Activated naive CD4-positive, alpha-beta T cell treated with anti-CD3 and anti-CD28 coated beads for 36 hours (primary cell): ENCODE measurements at regions not wholly inside any gene's neighbourhood (a gene's known extent, or its start where the extent isn't known, plus 50 kb on each side); places are given as distances from the start of the nearest gene placed in this dataset.

Experiments
- CTCF ChIA-PET: fragments of 350-600 bp; sonication (Branson Sonifier 250); formaldehyde crosslinking; loops from one replicate; lab custom pipeline; 2021; ENCODE audit warnings: antibody characterized with exemption; lab: Charles Lee
- DNase-seq: peaks from one replicate; pipeline ENCODE4 v3.0.0-alpha.2; 2020
- H3K27ac Mint-ChIP-seq: one replicate; pipeline ENCODE4 v1.8.0; 2021; ENCODE audit warnings: mild to moderate bottlenecking, mixed read lengths
- H3K27me3 Mint-ChIP-seq: one replicate; pipeline ENCODE4 v1.8.0; 2021; ENCODE audit warnings: low read depth, mixed read lengths
- H3K36me3 Mint-ChIP-seq: one replicate; pipeline ENCODE4 v1.8.0; 2021; ENCODE audit warnings: low read depth, mixed read lengths
- H3K4me1 Mint-ChIP-seq: one replicate; pipeline ENCODE4 v1.8.0; 2021; ENCODE audit warnings: low read depth, mixed read lengths
- H3K4me3 Mint-ChIP-seq: one replicate; pipeline ENCODE4 v1.8.0; 2021; ENCODE audit warnings: mild to moderate bottlenecking, moderate library complexity, mixed read lengths
- H3K9me3 Mint-ChIP-seq: one replicate; pipeline ENCODE4 v1.8.0; 2021; ENCODE audit warnings: mixed read lengths
- intact Hi-C: fragments of 100-400 bp; cut with micrococcal nuclease; formaldehyde crosslinking; loops from one replicate; pipeline ENCODE4 v1.15.1; 2023

DNA sequence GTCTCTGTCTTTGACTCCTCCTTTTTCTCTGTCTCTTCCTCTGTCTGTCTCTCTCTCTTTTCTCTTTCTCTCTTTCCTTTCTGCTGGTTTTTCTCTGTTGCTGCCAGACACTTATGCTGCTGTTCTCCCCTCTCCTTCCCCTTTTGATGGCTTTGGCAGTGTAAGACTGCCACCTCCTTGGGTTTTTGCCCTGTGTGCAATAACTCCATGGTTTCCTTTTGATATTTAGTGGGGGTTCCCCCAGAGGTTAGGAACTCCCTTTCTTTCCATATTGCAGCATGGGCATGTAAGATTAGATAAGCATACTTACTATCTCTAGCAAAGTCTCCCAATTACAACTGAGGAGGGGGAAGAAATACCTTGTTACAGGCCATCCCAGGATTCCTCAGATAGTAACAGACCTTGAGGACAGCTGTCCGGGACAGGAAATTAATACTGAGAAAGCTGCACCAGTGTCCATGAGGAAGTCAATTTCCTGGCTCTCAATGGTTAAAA lies 333.8 kb upstream of the RBMY1B start:
- no peaks in the 10 kb centered on the region for H3K27me3 Mint-ChIP-seq
- CTCF ChIA-PET: no interaction called here
- H3K4me1 Mint-ChIP-seq: peaks cover 46% of the 10 kb centered on the region
- no peaks in the 10 kb centered on the region for H3K9me3 Mint-ChIP-seq
- peaks cover 2% of the 10 kb centered on the region for H3K36me3 Mint-ChIP-seq
- H3K4me3 Mint-ChIP-seq: no peak overlapping the region
- DNase-seq: peak; percentile 7
- H3K27ac Mint-ChIP-seq: peak overlapping the region; percentile 47
- intact Hi-C loops: no loop called here

DNA sequence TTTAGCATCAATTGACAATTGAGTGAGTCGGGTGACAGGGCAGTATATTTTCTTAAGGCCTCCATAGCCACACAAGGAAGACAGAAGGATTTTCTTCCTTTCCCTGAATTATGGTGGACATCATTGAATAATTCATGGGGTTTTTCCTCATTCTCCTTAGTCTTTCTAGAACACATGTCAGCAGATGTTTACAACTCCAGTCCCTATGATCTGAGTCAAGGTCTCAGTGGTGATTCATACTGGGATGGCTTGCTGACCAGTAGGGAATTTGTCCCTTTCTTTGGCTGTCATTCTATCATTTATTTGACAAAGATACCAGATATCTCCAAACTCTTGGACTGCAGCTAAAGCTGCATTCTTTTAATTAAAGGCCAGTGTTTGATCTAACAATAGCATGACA lies 332.9 kb upstream of the RBMY1B start:
- CTCF ChIA-PET: interaction anchor here (0.5 kb wide), 1 partner anchor 277 kb away, joined by 3 read pairs; no protein-coding TSS in a partner anchor
- no peaks in the 10 kb centered on the region for H3K36me3 Mint-ChIP-seq
- peaks cover 46% of the 10 kb centered on the region for H3K4me1 Mint-ChIP-seq
- no peak overlapping the region for H3K4me3 Mint-ChIP-seq
- no peaks in the 10 kb centered on the region for H3K9me3 Mint-ChIP-seq
- H3K27ac Mint-ChIP-seq: no peak overlapping the region
- no peaks in the 10 kb centered on the region for H3K27me3 Mint-ChIP-seq
- intact Hi-C loops: no loop called here
- DNase-seq: no peak

GRCh38 chrY:21180921-21181320 lies 330.2 kb upstream of the RBMY1B start:
- Mint-ChIP-seq H3K27ac (no peak overlapping the region), H3K36me3 (no peaks in the 10 kb centered on the region), H3K4me3 (peak overlapping the region; percentile 18), H3K27me3 (no peaks in the 10 kb centered on the region), H3K9me3 (no peaks in the 10 kb centered on the region), H3K4me1 (peaks cover 55% of the 10 kb centered on the region)
- DNase-seq: peak; percentile 75
- CTCF ChIA-PET: interaction anchor here (0.8 to 1.3 kb wide), 2 partner anchors 31 to 73 kb away, joined by 3 to 4 read pairs; no protein-coding TSS in a partner anchor
- intact Hi-C loops: loop anchor here (2.0 to 10.0 kb wide), 7 partner anchors 44 to 604 kb away; partner anchors contain the start of gene EIF1AY

DNA sequence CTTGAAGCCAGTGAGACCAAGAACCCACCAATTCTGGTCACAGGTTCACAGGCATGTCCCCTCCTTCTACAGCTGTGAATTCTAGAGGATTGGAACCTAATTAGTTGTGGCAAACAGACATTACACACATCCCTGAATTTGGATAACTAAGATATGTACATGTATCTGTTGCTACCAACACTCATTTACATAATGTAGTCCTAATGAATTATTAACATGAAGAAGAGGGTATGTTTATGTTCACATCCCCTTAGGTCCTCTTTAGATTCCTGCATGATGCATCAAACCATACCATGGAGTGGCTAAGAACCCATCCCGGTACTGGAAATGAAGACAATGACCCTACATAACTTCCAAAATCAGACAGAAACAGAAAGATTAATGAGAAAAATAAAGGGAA lies 326.9 kb upstream of the RBMY1B start:
- Mint-ChIP-seq H3K4me1 (peaks cover 42% of the 10 kb centered on the region), H3K36me3 (no peaks in the 10 kb centered on the region), H3K9me3 (no peaks in the 10 kb centered on the region), H3K4me3 (no peak overlapping the region), H3K27ac (no peak overlapping the region), H3K27me3 (no peaks in the 10 kb centered on the region)
- CTCF ChIA-PET: no interaction called here
- DNase-seq: no peak
- intact Hi-C loops: loop anchor here (2.0 to 10.0 kb wide), 5 partner anchors 57 to 607 kb away; partner anchors contain the start of gene EIF1AY

DNA sequence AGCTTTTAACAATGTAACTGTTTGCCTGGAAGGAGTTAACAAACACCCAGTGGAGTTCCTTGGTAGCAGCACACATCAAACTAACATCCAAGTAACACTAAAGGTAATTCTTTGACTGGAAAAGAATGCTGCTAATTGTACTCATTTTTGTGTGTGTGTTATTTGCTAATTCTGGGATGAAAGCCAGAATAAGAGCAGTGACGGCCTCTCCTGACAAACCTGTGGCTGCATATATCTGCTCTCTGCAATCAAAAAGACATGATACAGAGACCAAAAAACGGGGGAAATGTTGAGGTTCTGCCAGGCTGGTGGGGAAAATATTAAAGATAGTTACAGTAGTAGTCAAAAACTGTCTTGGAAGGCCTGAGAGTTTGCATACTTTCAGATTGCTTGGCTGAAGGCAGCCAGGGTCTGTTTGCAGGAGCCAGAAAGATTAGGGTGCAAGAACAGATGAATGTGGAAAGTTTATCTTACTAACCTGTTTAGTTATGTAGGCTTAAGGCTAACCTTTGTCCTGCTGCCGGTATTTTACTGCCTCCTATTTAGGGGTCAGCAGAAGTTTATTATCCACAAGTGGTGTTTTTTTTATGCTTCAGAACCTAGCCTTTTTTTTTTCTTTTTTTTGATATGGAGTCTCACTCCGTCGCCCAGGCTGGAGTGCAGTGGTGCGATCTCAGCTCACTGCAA lies 325.6 kb upstream of the RBMY1B start:
- H3K4me1 Mint-ChIP-seq: peaks cover 34% of the 10 kb centered on the region
- H3K4me3 Mint-ChIP-seq: no peak overlapping the region
- H3K27me3 Mint-ChIP-seq: no peaks in the 10 kb centered on the region
- intact Hi-C loops: loop anchor here (2.0 to 10.0 kb wide), 4 partner anchors 55 to 471 kb away; no protein-coding TSS in a partner anchor
- no peaks in the 10 kb centered on the region for H3K9me3 Mint-ChIP-seq
- H3K36me3 Mint-ChIP-seq: no peaks in the 10 kb centered on the region
- no peak for DNase-seq
- CTCF ChIA-PET: no interaction called here
- H3K27ac Mint-ChIP-seq: no peak overlapping the region

GRCh38 chrY:21192694-21193093 lies 318.4 kb upstream of the RBMY1B start:
- DNase-seq: no peak
- Mint-ChIP-seq H3K27me3 (no peaks in the 10 kb centered on the region), H3K36me3 (peaks cover 8% of the 10 kb centered on the region), H3K4me1 (peaks cover 21% of the 10 kb centered on the region), H3K27ac (no peak overlapping the region), H3K4me3 (no peak overlapping the region), H3K9me3 (no peaks in the 10 kb centered on the region)
- intact Hi-C loops: loop anchor here (2.0 kb wide), 1 partner anchor 64 kb away; no protein-coding TSS in a partner anchor
- CTCF ChIA-PET: interaction anchor here (1.3 kb wide), 1 partner anchor 9 kb away, joined by 3 read pairs; no protein-coding TSS in a partner anchor

- Mint-ChIP-seq H3K4me3 (no peak overlapping the region), H3K4me1 (peaks cover 10% of the 10 kb centered on the region), H3K27me3 (no peaks in the 10 kb centered on the region), H3K36me3 (peaks cover 8% of the 10 kb centered on the region), H3K9me3 (no peaks in the 10 kb centered on the region), H3K27ac (no peak overlapping the region)
- no peak for DNase-seq
- intact Hi-C loops: no loop called here
- CTCF ChIA-PET: no interaction called here
Measured at GRCh38 chrY:21200246-21200645, 310.9 kb upstream of the RBMY1B start.

DNA sequence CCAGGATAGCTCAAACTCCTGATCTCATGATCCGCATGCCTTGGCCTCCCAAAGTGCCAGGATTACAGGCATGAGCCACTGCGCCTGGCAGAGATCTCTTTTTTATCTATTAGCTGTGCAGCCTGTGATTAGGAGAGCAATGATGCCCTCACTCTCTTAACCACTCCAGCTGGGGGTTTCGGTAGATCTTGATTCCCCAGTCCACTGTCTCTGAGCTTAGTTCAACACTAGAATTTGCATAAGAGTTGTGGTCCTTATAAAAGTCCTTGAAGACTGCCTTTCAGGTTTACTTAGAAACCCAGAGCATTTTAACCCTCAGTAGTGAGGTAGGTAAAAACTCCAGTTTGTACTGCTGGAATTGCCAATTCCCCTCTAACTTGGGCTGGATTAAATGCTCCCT lies 283.3 kb upstream of the RBMY1B start:
- no peak for DNase-seq
- H3K27me3 Mint-ChIP-seq: no peaks in the 10 kb centered on the region
- intact Hi-C loops: no loop called here
- H3K36me3 Mint-ChIP-seq: no peaks in the 10 kb centered on the region
- H3K4me1 Mint-ChIP-seq: peaks cover 5% of the 10 kb centered on the region
- no peak overlapping the region for H3K4me3 Mint-ChIP-seq
- CTCF ChIA-PET: no interaction called here
- H3K27ac Mint-ChIP-seq: no peak overlapping the region
- H3K9me3 Mint-ChIP-seq: peaks cover 2% of the 10 kb centered on the region

DNA sequence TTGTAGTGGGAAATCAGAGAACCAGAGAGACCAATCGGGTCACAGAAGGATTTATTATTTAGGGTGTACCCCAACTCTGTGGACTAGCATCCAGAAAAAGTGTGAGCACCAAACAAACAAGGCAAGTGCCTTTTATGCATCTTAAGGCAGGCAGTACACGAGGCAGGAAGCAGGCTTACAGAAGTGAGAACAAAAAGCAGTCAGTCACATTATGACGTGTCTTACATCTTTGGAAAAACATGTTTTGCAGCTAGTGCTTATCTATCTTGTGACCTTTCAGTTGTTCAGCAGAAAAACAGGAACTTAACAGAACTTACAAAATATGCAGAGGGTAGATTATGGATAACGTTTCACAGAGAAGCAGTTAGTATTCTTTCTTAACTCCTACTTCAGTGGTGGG lies 270.9 kb upstream of the RBMY1B start:
- peak; percentile 54 for DNase-seq
- intact Hi-C loops: loop anchor here (1.0 to 10.0 kb wide), 8 partner anchors 9 to 1498 kb away; partner anchors contain the start of gene KDM5D
- Mint-ChIP-seq H3K9me3 (peaks cover 6% of the 10 kb centered on the region), H3K4me1 (peaks cover 55% of the 10 kb centered on the region), H3K4me3 (peak overlapping the region; percentile 27), H3K36me3 (peaks cover 7% of the 10 kb centered on the region), H3K27me3 (no peaks in the 10 kb centered on the region), H3K27ac (peak overlapping the region; percentile 94)
- CTCF ChIA-PET: no interaction called here

GRCh38 chrY:21240662-21241310 lies 270.4 kb upstream of the RBMY1B start:
- Mint-ChIP-seq H3K27ac (peak overlapping the region; percentile 94), H3K4me3 (peak overlapping the region; percentile 27), H3K27me3 (no peaks in the 10 kb centered on the region), H3K36me3 (peaks cover 7% of the 10 kb centered on the region), H3K9me3 (peaks cover 6% of the 10 kb centered on the region), H3K4me1 (peaks cover 57% of the 10 kb centered on the region)
- DNase-seq: no peak
- intact Hi-C loops: loop anchor here (1.0 to 10.0 kb wide), 8 partner anchors 9 to 1498 kb away; partner anchors contain the start of gene KDM5D
- CTCF ChIA-PET: interaction anchor here (1.7 kb wide), 1 partner anchor 272 kb away, joined by 3 read pairs; no protein-coding TSS in a partner anchor

DNA sequence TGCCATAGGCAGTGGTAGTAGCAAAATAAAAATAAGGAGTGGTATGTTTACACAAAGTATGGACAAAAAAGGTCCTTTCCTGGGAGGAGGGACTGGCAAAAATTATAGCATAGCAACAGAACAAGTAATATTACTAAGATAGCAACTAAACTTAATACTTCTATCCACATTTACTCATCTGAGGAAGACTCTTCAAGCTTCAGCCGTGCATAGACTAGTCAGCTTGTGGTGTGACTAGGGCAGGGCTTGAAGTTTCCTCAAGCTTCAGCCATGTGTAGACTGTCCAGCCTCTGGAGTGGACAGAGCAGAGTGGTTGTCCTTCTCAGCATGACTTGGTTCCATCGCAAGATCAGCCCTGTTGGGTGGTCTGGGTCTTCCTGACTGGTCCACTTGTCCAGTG lies 268.3 kb upstream of the RBMY1B start:
- intact Hi-C loops: loop anchor here (2.0 to 10.0 kb wide), 6 partner anchors 14 to 1500 kb away; partner anchors contain the start of gene KDM5D
- CTCF ChIA-PET: no interaction called here
- H3K4me3 Mint-ChIP-seq: no peak overlapping the region
- H3K9me3 Mint-ChIP-seq: peaks cover 5% of the 10 kb centered on the region
- peaks cover 63% of the 10 kb centered on the region for H3K4me1 Mint-ChIP-seq
- no peak for DNase-seq
- H3K36me3 Mint-ChIP-seq: peaks cover 5% of the 10 kb centered on the region
- no peaks in the 10 kb centered on the region for H3K27me3 Mint-ChIP-seq
- H3K27ac Mint-ChIP-seq: peak overlapping the region; percentile 85

DNA sequence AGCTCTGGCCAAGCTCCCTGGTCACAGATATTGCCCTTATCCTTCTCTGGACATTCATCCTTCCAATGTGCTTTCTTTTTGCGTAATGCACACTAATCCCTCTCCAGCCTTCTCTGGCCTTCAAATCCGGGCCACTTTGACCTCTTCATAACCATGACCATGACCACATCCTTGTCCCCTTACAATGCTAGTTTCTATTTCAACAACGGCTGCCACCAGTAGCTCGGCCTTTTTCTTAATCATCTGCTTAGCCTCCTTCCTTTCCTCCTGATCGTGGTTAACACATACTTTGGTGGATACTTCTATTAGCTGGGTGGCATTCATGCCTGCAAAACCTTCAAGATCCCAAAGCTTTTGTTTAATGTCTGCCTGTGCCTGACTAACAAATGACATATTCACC lies 264.4 kb upstream of the RBMY1B start:
- Mint-ChIP-seq H3K4me1 (peaks cover 61% of the 10 kb centered on the region), H3K4me3 (no peak overlapping the region), H3K36me3 (peaks cover 3% of the 10 kb centered on the region), H3K27me3 (no peaks in the 10 kb centered on the region), H3K9me3 (no peaks in the 10 kb centered on the region), H3K27ac (no peak overlapping the region)
- CTCF ChIA-PET: no interaction called here
- no peak for DNase-seq
- intact Hi-C loops: loop anchor here (10.0 kb wide), 3 partner anchors 142 to 502 kb away; no protein-coding TSS in a partner anchor
